Panc1 (cell line): ENCODE measurements at regions not wholly inside any gene's neighbourhood (a gene's known extent, or its start where the extent isn't known, plus 50 kb on each side); places are given as distances from the start of the nearest gene placed in this dataset.

Experiments
- CTCF ChIP-seq: fragments of 450-650 bp; IDR thresholded peaks from 2 replicates; pipeline ENCODE4 v1.5.1; 2017; ENCODE audit warnings: mild to moderate bottlenecking
- POLR2AphosphoS5 ChIP-seq: IDR thresholded peaks from 2 replicates; pipeline ENCODE4 v1.6.1; 2012; ENCODE audit warnings: mild to moderate bottlenecking, low read depth, low read length, moderate library complexity
- REST ChIP-seq, 2 experiments: IDR thresholded peaks; 2 replicates each; pipeline ENCODE4 v1.6.1; 2011 to 2012; ENCODE audit warnings: low read depth in 2 of 2, control low read depth in 1 of 2, low read length in 1 of 2, mild to moderate bottlenecking in 1 of 2, moderate library complexity in 1 of 2; ENCODE audit not compliant: insufficient read depth in 1 of 2
- SIN3A ChIP-seq: IDR thresholded peaks from 2 replicates; pipeline ENCODE4 v1.6.1; 2012; ENCODE audit warnings: low read depth, mild to moderate bottlenecking, low read length, moderate library complexity, borderline replicate concordance; ENCODE audit not compliant: insufficient read depth
- TCF7L2 ChIP-seq: IDR thresholded peaks from 2 replicates; pipeline ENCODE4 v1.6.1; 2011; ENCODE audit warnings: mild to moderate bottlenecking, low read depth, low read length, inconsistent platforms

DNA sequence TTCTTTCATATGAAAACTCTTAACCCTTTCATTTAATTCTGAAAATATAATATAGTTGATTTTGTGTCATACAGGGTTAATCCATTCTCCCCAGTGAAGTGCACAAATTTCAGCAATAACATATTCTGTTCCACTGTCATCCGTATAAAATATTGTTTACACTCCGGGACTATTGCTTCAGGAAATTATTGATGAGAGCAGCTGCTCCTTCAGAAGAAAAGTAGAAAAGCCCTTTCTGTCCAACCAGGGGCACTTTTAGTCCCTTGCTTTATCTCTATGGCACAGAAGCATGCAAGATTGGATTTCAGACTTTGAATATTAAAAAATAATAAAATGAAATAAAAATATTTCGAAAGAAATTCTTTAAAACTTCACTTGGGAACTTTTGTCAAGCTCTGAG lies 535.7 kb upstream of the SLC39A10 start:
- no peak for TF ChIP-seq CTCF
- no peak for TF ChIP-seq REST (IDR thresholded peaks at IDR 0.05; ENCODE audit: insufficient read depth in 1 of 2, low read depth in 2 of 2, low read length in 1 of 2)
- TF ChIP-seq POLR2AphosphoS5: no peak
- TF ChIP-seq SIN3A: no peak
- no peak for TF ChIP-seq TCF7L2
